ENCODE measurements at regions not wholly inside any gene's neighbourhood (a gene's known extent, or its start where the extent isn't known, plus 50 kb on each side); places are given as distances from the start of the nearest gene placed in this dataset.
"Not testable (repeated sequence)": the region's sequence is repeated elsewhere in the genome, so short reads cannot be mapped to it uniquely, and the experiment has no call there.

GRCh38 chr10:38209332-38209731 lies 115.2 kb downstream of the ZNF37A start:
- DNase-seq (ENCODE audit: extremely low read depth, low read depth), result no peak
- no peak for TF ChIP-seq CTCF (IDR thresholded peaks at IDR 0.05; ENCODE audit: low read depth, low read length)

GRCh38 chr10:38209748-38210147 lies 115.6 kb downstream of the ZNF37A start:
- not testable (repeated sequence) for DNase-seq (ENCODE audit: extremely low read depth, low read depth)

GRCh38 chr10:38212460-38212859 lies 118.3 kb downstream of the ZNF37A start:
- DNase-seq (ENCODE audit: extremely low read depth, low read depth), result no peak
- TF ChIP-seq CTCF (IDR thresholded peaks at IDR 0.05; ENCODE audit: low read depth, low read length), result no peak

GRCh38 chr10:38226385-38226784 lies 132.2 kb downstream of the ZNF37A start:
- no peak for TF ChIP-seq CTCF (IDR thresholded peaks at IDR 0.05; ENCODE audit: low read depth, low read length)
- DNase-seq (ENCODE audit: extremely low read depth, low read depth), result no peak

GRCh38 chr10:38228394-38228793 lies 134.3 kb downstream of the ZNF37A start:
- no peak for TF ChIP-seq CTCF (IDR thresholded peaks at IDR 0.05; ENCODE audit: low read depth, low read length)
- DNase-seq (ENCODE audit: extremely low read depth, low read depth), result no peak

- not testable (repeated sequence) for DNase-seq (ENCODE audit: extremely low read depth, low read depth)
These were observed 144.3 kb downstream of the ZNF37A start for GRCh38 chr10:38238479-38238878.

- DNase-seq (ENCODE audit: extremely low read depth, low read depth), result not testable (repeated sequence)
These were observed 148.0 kb downstream of the ZNF37A start for GRCh38 chr10:38242061-38242649.

- not testable (repeated sequence) for DNase-seq (ENCODE audit: extremely low read depth, low read depth)
These were observed 154.0 kb downstream of the ZNF37A start for GRCh38 chr10:38248113-38248512.

GRCh38 chr10:38252551-38252950 lies 158.4 kb downstream of the ZNF37A start:
- DNase-seq (ENCODE audit: extremely low read depth, low read depth), result not testable (repeated sequence)

GRCh38 chr10:38267555-38267954 lies 173.4 kb downstream of the ZNF37A start:
- DNase-seq (ENCODE audit: extremely low read depth, low read depth), result not testable (repeated sequence)

GRCh38 chr10:38271031-38271430 lies 176.9 kb downstream of the ZNF37A start:
- not testable (repeated sequence) for DNase-seq (ENCODE audit: extremely low read depth, low read depth)

GRCh38 chr10:38274879-38275278 lies 180.7 kb downstream of the ZNF37A start:
- not testable (repeated sequence) for DNase-seq (ENCODE audit: extremely low read depth, low read depth)

GRCh38 chr10:38292560-38292959 lies 198.4 kb downstream of the ZNF37A start:
- not testable (repeated sequence) for DNase-seq (ENCODE audit: extremely low read depth, low read depth)

GRCh38 chr10:38310111-38310510 lies 216.0 kb downstream of the ZNF37A start:
- not testable (repeated sequence) for DNase-seq (ENCODE audit: extremely low read depth, low read depth)

- not testable (repeated sequence) for DNase-seq (ENCODE audit: extremely low read depth, low read depth)
These were observed 221.1 kb downstream of the ZNF37A start for GRCh38 chr10:38315090-38315805.

- DNase-seq (ENCODE audit: extremely low read depth, low read depth), result not testable (repeated sequence)
These were observed 227.3 kb downstream of the ZNF37A start for GRCh38 chr10:38321393-38321792.
